ENCODE measurements at regions not wholly inside any gene's neighbourhood (a gene's known extent, or its start where the extent isn't known, plus 50 kb on each side); places are given as distances from the start of the nearest gene placed in this dataset.

DNA sequence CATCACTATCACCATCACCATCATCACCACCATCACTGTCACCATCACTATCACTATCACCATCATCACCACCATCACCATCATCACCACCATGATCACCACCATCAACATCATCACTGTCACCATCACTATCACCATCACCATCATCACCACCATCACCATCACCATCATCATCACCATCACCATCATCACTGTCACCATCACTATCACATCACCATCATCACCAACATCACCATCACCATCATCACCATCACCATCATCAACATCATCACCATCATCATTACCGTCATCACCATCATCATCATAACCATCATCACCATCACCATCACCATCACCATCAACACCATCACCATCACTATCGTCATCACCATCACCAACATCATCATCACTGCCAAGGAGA lies 273.8 kb downstream of the FOXL1 start:
- TF ChIP-seq, protein P1, sequence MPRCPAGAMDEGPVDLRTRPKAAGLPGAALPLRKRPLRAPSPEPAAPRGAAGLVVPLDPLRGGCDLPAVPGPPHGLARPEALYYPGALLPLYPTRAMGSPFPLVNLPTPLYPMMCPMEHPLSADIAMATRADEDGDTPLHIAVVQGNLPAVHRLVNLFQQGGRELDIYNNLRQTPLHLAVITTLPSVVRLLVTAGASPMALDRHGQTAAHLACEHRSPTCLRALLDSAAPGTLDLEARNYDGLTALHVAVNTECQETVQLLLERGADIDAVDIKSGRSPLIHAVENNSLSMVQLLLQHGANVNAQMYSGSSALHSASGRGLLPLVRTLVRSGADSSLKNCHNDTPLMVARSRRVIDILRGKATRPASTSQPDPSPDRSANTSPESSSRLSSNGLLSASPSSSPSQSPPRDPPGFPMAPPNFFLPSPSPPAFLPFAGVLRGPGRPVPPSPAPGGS (IDR thresholded peaks at IDR 0.05): no peak
- TF ChIP-seq, protein P2, sequence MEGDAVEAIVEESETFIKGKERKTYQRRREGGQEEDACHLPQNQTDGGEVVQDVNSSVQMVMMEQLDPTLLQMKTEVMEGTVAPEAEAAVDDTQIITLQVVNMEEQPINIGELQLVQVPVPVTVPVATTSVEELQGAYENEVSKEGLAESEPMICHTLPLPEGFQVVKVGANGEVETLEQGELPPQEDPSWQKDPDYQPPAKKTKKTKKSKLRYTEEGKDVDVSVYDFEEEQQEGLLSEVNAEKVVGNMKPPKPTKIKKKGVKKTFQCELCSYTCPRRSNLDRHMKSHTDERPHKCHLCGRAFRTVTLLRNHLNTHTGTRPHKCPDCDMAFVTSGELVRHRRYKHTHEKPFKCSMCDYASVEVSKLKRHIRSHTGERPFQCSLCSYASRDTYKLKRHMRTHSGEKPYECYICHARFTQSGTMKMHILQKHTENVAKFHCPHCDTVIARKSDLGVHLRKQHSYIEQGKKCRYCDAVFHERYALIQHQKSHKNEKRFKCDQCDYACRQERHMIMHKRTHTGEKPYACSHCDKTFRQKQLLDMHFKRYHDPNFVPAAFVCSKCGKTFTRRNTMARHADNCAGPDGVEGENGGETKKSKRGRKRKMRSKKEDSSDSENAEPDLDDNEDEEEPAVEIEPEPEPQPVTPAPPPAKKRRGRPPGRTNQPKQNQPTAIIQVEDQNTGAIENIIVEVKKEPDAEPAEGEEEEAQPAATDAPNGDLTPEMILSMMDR (IDR thresholded peaks at IDR 0.05): no peak
- no peak for TF ChIP-seq POLR2AphosphoS2 (conservative IDR thresholded peaks at IDR 0.05; ENCODE audit: low read length)
- no peak for TF ChIP-seq KDM5A (IDR thresholded peaks at IDR 0.05)
- no peak for TF ChIP-seq CEBPB (IDR thresholded peaks at IDR 0.05)
- TF ChIP-seq BHLHE40 (IDR thresholded peaks at IDR 0.05; ENCODE audit: low read depth, low read length): no peak
- TF ChIP-seq SMC3 (IDR thresholded peaks at IDR 0.05): no peak
- no peak for TF ChIP-seq NR3C1 (IDR thresholded peaks at IDR 0.05)
- TF ChIP-seq CHD4 (IDR thresholded peaks at IDR 0.05; ENCODE audit: borderline replicate concordance): no peak
- no peak for TF ChIP-seq GATA3 (IDR thresholded peaks at IDR 0.05; ENCODE audit: borderline replicate concordance)
- no peak for TF ChIP-seq RARB (CRISPR knock-in tag; IDR thresholded peaks at IDR 0.05)

All from A549 (cell line).